HepG2 (cell line): ENCODE measurements at regions not wholly inside any gene's neighbourhood (a gene's known extent, or its start where the extent isn't known, plus 50 kb on each side); places are given as distances from the start of the nearest gene placed in this dataset.

Experiments
- DPF2 ChIP-seq: sonication (generic); formaldehyde crosslinking; IDR thresholded peaks from 2 replicates; pipeline ENCODE4 v1.4.0; 2020; ENCODE audit warnings: mild to moderate bottlenecking, low read depth, missing genetic modification reagents, borderline replicate concordance
- TAF15 ChIP-seq: fragments of 200-400 bp; formaldehyde crosslinking; IDR thresholded peaks from one replicate; pipeline ENCODE4 v1.6.1; 2018; ENCODE audit warnings: mild to moderate bottlenecking, low read depth, low read length; ENCODE audit not compliant: poor library complexity, severe bottlenecking
- ZNF292 ChIP-seq: sonication (generic); formaldehyde crosslinking; IDR thresholded peaks from 2 replicates; pipeline ENCODE4 v1.8.1; 2022; ENCODE audit warnings: mild to moderate bottlenecking, low read depth, missing genetic modification reagents, borderline replicate concordance
- ZNF530 ChIP-seq: sonication (generic); formaldehyde crosslinking; IDR thresholded peaks from 2 replicates; pipeline ENCODE4 v1.5.0; 2020; ENCODE audit warnings: low read depth, mild to moderate bottlenecking, missing genetic modification reagents

- TF ChIP-seq ZNF530 (CRISPR knock-in tag) (no peak), ZNF292 (CRISPR knock-in tag) (no peak), TAF15 (no peak), DPF2 (CRISPR knock-in tag) (no peak)
Measured at GRCh38 chr9:1292384-1292783, 242.2 kb downstream of the DMRT2 start.
